GM19397 (cell line): ENCODE measurements at regions not wholly inside any gene's neighbourhood (a gene's known extent, or its start where the extent isn't known, plus 50 kb on each side); places are given as distances from the start of the nearest gene placed in this dataset.
"Not testable (repeated sequence)": the region's sequence is repeated elsewhere in the genome, so short reads cannot be mapped to it uniquely, and the experiment has no call there.

ENCODE experiments used
- ATAC-seq: cut with Tn5 transposase; IDR thresholded peaks from one replicate; pipeline ENCODE4 v1.9.1; 2021; ENCODE audit warnings: mild to moderate bottlenecking, moderate library complexity; ENCODE audit not compliant: unreplicated experiment

DNA sequence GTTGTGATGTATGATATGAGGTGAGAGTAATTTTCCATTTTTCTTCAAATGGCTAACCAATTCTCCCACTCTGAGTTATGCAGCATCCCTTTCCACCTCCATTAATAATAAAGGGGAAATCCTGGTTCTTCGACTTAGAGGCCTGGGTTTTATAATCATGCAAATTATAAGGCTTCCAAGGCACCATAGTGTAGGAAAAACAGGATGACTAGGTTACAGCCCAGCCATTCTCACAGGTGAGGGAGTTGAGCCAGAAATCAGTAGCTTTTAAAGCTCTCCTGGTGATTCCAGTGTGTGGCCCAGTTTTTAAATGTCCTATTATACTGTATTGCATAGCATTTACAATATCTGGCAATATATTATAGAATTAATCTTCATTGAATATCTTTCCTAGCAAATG lies 203.1 kb downstream of the ARHGEF9 start:
- no peak for ATAC-seq

GRCh38 chrX:63581398-63581797 lies 203.6 kb downstream of the ARHGEF9 start:
- ATAC-seq, result no peak

GRCh38 chrX:63576533-63576932 lies 208.5 kb downstream of the ARHGEF9 start:
- ATAC-seq, result no peak

DNA sequence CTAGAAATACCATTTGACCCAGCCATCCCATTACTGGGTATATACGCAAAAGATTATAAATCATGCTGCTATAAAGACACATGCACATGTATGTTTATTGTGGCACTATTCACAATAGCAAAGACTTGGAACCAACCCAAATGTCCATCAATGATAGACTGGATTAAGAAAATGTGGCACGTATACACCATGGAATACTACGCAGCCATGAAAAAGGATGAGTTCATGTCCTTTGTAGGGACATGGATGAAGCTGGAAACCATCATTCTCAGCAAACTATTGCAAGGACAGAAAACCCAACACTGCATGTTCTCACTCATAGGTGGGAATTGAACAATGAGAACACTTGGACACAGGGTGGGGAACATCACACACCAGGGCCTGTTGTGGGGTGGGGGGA lies 209.3 kb downstream of the ARHGEF9 start:
- ATAC-seq, result not testable (repeated sequence)

DNA sequence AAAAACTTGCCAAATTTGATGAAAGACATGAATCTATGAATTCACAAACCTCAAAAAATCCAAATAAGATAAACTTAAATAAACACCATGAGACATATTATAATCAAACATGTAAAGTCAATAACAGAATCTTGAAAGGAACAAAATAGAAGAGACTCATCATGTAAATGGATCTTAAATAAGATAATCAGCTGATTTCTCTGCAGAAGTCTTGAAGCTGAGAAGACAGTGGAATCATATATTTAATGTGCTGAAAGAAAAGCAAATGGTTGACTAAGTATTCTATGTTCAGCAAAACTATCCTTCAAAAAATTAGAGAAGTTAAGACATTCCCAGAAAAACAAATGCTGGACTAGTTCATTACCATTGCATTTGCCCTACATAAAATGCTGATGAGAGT lies 215.7 kb upstream of the SPIN4 start:
- ATAC-seq, result no peak

GRCh38 chrX:63561425-63561824 lies 210.3 kb upstream of the SPIN4 start:
- ATAC-seq, result no peak

DNA sequence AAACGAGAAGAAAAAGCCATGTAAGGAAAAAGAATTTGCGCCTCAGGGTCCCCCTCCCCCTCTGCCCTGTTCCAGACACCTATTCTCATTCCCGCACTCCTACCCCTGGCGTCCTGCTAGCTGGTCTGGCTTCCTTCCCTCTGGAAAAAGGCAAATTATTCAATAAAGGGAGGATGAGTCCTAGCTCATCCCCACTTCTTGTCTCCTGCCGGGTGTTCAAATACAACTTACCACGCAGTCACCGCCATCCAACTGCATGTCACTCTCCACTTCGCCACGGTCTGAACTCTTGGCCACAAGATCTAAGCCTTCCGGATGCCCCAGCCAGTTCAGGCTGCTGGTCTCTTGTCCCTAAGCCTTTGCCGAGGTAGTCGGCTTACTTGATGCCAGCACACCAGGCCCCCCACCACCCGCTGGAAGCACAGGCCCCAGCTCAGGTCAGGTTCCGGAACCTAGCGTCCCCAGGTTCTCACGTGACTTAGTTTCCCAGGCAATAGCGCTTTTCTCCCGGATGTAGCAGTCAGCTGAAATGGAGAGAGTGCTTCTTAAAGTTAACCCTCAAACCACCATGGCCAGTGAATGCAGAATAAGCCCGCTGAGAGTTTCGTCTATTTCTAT lies 209.6 kb upstream of the SPIN4 start:
- ATAC-seq, result peak; percentile 99

DNA sequence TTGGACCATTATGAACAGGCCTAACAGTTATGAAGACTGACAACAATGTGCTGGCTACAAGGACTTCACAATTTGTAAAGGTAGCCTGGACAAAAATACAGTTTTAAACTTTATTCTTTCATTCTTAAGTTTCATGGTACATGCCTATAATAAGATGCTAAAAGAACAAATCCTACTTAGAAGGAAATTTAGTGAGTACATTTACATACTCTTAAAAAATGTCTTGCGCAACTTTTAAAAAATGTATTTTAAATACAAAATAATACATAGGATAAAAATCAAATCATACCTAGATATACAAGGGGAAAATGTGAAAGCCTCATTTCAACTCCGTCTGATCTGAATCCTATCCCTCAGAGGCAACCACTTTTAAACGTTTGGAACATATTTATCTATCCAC lies 200.7 kb upstream of the SPIN4 start:
- ATAC-seq, result no peak

DNA sequence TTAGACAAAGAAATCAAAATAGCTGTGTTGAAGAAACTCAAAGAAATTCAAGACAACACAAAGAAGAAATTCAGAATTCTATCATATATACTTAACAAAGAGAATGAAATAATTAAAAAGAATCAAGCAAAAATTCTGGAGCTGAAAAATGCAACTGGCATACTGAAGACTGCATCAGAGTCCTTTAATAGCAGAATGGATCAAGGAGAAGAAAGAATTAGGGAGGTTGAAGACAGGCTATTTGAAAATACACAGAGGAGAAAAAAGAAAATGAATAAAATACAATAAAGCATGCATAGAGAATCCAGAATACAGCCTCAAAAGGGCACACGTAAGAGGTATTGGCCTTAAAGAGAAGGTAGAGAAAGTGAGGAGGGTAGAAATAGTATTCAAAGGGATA lies 179.5 kb upstream of the SPIN4 start:
- ATAC-seq, result no peak

DNA sequence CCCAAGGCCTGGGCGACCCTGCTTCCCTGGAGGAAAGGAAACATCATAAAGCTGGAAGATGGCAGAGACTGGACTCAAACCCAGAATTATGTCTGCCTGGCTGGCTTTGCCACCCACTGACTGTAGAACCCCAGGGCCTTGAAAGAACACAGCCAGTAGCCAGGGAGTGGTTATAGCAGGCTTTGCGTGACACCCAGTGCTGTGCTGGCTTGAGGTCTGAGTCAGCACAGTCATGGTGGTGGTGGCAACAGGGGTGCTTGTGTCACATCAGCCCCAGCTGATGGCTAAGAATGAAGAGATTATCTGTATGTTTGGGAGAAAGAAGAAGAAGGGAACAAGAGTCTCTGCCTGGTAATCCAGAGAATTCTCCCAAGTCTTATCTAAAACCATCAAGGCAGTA lies 178.8 kb upstream of the SPIN4 start:
- no peak for ATAC-seq

DNA sequence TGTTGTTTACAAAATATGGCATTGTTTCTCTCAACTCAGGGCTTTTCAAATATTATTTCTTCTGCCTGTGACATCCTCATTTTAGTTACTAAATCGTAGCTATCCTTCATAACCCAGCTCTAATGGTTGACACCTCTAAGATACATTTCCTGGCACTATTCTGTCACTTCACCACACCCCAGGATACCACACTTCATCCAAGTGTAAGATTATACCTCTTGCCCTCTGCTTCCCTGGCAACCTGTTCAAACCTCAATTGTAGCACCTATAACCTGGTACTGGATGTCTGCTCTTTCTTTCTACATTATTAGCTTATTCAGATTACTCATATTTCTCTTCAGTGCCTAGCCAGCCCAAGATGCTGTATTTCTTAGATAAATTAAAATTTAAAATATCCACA lies 175.7 kb upstream of the SPIN4 start:
- ATAC-seq, result no peak

GRCh38 chrX:63525491-63525890 lies 174.4 kb upstream of the SPIN4 start:
- ATAC-seq, result no peak

DNA sequence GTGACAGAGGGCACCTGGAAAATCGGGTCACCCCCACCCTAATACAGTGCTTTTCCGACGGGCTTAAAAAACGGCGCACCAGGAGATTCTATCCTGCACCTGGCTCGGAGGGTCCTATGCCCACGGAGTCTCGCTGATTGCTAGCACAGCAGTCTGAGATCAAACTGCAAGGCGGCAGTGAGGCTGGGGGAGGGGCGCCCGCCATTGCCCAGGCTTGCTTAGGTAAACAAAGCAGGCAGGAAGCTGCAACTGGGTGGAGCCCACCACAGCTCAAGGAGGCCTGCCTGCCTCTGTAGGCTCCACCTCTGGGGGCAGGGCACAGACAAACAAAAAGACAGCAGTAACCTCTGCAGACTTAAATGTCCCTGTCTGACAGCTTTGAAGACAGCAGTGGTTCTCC lies 168.2 kb upstream of the SPIN4 start:
- not testable (repeated sequence) for ATAC-seq

DNA sequence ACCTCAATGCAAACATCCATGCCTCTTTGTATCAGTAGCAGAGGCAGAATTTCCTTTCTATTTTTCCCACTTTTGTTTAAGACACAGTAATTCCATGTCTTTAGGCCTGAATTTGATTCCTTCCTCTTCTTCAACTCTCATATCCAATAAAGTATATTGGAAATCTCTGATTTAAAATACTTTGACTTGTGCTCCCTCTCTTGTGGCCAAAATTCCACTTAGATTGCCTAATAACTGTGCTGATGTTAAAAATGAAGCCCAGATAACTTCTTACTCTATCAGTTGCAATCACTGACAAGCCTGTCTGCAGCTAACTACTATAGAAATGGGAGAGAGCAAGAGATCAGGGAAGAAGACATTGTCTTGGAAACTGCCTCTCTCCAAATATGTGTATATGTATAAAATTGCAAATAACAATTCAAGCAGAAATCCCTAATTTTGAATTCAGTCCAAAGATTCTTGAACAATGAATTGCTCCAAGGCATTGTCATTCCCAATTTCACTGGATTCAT lies 163.5 kb upstream of the SPIN4 start:
- no peak for ATAC-seq

DNA sequence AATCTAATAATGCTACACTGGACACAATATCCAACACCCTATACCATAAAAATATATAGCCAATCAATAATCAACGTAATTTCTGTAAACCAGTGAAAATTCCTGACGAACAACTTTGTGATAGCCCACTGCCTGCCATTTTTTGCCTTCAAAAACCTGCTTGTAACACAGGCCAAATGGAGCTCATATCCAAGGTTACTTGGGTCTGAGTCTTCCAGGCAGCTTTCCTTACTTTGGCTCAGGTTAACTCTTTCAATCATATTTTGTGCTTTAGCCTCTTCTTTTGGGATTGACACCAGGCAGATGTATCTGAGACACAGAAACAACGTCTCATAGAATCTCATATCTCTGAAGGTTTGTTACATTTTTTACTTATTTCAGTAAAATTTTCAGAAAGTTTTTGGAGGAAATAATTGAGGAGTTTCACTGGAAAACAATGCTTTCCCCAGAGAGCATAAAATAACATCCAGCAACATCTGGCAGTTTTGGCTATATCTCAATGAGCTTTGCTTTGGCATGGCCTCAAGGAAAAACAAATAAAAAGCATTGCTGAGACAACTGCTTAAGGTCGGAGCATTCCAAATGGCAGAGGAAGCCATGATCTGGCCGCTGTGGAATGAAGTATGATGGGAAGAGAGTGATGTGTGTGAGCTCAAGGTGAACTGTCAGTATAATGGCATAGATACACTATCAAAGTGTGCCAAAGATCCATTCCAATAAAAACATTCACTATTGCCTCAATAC lies 162.9 kb upstream of the SPIN4 start:
- ATAC-seq, result no peak

DNA sequence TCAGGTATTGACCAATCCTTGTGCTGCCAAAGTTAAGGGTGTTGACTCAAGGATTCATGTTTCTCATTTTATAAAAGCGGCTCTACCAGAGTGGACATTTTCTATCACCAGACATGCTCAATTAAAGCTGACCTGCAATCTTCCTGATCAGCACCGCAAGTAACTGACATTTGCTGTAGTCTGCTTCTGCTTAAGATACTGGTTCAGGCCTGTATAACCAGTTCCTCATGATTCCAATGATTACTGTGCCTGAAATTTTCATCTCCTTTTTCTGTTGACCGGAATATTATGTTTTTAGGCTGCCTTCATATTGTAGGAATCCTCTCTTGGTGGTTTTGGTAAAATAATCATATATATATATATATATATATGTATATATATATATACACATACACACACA lies 160.2 kb upstream of the SPIN4 start:
- ATAC-seq, result no peak

DNA sequence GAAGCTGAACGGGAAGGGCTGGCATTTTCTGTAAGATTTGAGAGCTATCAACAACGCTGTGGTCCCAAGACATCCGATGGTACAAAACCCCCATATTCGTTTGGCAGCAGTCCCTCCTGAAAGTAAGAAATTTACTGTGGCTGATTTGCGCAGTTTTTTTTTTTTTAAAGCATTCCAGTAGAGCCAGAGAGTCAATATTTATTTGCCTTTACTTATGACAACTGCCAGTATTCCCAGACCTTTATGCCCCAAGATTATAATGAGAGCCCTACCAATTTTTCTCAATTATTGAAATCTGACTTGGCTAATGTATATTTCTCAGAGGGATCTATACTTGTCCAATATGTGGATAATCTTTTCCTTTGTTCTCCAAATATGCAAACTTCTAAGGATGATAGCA lies 157.5 kb upstream of the SPIN4 start:
- no peak for ATAC-seq

- ATAC-seq, result no peak
Measured at GRCh38 chrX:63506320-63506719, 155.2 kb upstream of the SPIN4 start.

DNA sequence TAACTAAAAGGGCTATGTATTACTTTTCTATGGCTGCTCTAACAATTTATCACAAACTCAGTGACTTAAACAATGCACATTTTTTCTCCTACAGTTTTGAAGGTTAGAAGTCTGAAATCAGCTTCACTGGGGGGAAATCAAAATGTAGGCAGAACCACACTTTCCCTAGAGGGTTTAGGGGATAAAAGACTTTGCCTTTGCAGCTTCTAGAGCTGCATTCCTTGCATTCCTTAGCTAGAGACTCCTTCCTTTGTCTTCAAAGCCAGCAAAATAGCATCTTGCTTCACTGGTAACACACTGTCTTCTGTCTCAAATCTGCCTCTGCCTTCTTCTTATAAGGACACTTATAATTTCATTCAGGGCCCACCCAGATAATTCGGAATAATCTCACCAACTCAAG lies 152.4 kb upstream of the SPIN4 start:
- no peak for ATAC-seq

DNA sequence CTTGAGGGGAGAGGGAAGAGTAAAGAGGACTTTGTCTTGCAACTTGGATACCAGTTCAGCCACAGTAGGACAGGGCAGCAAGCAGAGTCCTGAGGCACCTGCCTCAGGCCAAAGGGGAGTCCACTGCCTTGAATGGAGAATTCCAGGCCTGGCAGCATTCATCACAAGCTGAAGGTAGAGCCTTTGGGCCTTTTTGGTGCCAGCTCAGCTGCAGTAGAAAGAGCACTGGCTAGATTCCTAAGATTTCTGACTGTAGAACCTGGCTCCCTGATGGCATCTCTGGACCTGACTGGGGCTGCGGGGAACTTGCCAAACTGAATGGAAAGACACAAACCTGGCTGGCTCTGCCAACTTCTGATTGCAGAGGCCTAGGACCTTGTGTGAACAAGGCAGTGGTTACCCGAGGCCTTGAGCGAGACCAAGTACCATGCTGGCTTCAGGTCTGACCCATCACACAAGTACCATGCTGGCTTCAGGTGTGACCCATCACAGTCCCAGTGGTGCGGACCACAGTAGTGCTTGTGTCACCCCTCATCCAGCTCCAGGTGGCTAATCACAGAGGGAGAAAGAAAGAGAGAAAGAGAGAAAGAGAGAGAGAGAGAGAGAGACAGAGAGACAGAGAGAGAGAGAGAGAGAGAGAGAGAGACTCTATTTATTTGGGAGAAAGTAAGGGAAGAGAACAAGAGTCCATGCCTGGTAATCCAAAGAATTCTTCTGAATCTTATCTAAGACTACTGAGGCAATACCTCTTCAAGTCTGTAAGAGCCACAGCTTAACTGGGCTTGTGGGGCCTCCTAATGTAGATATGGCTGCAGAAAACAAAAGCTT lies 137.6 kb upstream of the SPIN4 start:
- no peak for ATAC-seq

DNA sequence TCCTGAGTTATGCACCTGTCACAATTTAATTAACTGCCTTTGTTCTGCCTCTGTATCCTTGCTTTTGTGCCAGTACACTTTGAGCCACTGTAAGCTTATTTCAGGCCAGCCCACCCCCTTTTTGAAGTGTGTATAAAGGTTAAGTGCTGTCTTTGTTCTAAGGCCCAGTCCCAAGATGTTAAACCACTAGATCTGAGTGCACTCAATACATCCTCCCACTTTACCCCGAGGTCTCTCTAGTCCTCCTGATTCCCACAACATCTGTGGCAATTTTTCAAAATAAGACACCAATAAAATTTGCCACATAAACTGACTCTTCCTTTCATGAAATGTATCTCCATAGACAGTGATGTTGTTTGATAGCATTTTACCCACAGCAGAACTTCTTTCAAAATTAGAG lies 124.1 kb upstream of the SPIN4 start:
- ATAC-seq, result no peak

DNA sequence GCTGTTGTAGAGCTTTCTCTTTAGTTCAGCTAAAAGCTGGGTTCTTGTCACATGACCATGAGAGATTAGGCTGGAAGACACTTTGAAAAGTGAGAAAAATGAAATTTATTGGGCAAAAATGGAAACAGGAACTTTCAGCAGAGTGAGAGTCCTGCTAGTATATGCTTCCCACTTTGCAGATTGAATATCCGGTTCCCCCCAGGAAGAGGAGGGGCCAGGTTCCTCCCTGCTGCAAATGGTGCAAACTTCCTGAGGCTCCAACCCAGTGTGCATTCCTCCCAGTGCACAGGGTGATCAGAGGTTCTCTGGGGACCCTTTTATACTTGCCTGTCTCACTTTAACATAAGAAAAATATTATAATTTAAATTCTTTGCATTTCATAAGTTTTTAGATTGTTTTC lies 119.9 kb upstream of the SPIN4 start:
- no peak for ATAC-seq
